OCI-LY7 (cell line): ENCODE measurements at regions not wholly inside any gene's neighbourhood (a gene's known extent, or its start where the extent isn't known, plus 50 kb on each side); places are given as distances from the start of the nearest gene placed in this dataset.

Source experiments
- EZH2phosphoT487 ChIP-seq: fragments of 200-600 bp; sonication (generic); IDR thresholded peaks from 2 replicates; pipeline ENCODE4 v1.6.1; 2018; ENCODE audit warnings: low read depth, borderline replicate concordance, mild to moderate bottlenecking, mixed run types, antibody characterized with exemption, low read length, moderate library complexity, mixed read lengths
- TF ChIP-seq, protein P1 (sequence below): fragments of 200-600 bp; sonication (generic); conservative IDR thresholded peaks from 2 replicates; pipeline ENCODE4 v1.5.1; 2014; ENCODE audit warnings: mild to moderate bottlenecking, antibody characterized with exemption, low read length, moderate library complexity, mixed read lengths

GRCh38 chr5:109558952-109559351 lies 130.8 kb upstream of the MAN2A1 start:
- TF ChIP-seq EZH2phosphoT487: no peak
- TF ChIP-seq, protein P1, sequence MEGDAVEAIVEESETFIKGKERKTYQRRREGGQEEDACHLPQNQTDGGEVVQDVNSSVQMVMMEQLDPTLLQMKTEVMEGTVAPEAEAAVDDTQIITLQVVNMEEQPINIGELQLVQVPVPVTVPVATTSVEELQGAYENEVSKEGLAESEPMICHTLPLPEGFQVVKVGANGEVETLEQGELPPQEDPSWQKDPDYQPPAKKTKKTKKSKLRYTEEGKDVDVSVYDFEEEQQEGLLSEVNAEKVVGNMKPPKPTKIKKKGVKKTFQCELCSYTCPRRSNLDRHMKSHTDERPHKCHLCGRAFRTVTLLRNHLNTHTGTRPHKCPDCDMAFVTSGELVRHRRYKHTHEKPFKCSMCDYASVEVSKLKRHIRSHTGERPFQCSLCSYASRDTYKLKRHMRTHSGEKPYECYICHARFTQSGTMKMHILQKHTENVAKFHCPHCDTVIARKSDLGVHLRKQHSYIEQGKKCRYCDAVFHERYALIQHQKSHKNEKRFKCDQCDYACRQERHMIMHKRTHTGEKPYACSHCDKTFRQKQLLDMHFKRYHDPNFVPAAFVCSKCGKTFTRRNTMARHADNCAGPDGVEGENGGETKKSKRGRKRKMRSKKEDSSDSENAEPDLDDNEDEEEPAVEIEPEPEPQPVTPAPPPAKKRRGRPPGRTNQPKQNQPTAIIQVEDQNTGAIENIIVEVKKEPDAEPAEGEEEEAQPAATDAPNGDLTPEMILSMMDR: no peak
